ENCODE measurements at regions not wholly inside any gene's neighbourhood (a gene's known extent, or its start where the extent isn't known, plus 50 kb on each side); places are given as distances from the start of the nearest gene placed in this dataset.

DNA sequence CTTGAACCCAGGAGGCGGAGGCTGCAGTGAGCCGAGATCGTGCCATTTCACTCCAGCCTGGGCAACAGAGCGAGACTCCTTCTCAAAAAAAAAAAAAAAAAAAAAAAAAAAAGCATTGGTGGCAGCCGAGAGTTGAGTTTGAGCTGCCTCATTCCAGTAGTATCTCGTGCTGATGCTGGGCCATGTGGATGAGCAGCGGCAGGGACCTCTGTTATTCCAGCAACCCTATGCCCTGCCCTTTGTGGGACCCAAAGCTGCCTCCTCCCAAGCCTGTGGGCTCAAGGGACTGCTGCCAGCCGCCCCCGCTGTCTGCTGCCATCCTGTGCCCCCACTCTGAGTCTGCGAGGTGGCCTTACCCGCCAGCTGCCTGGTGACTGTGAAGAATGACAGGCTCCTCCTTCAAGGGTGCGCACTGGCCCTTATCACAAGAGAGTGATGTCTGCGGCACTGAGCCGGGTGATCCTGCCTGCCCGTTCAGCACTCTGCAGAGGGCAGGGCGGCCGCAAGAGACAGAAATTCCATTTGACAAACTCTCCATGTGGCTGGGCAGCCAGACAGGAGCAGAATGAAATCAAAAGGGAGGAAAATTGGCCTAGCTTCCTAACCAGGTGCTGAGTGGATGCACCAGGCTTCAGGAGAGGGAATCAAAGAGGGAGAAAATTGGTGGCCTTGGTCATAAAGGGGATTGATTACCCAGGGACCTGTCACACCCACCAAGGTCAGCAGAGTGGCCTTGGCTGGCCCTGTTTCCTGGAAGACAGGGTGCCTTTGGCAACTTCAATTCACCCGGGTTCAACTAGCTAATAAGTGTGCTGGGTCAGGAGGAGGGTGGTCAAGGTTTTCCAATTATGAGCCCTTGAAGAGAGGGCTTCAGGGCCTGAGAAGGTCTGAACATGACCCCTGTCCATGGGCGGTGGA is 65.3 kb upstream of the ZMIZ1 start:
- H3K27me3 Mint-ChIP-seq (ENCODE audit: low read depth) = peaks cover 12% of the 10 kb centered on the region
- no peaks in the 10 kb centered on the region for H3K9me3 Mint-ChIP-seq (ENCODE audit: low read depth)
- H3K4me1 Mint-ChIP-seq (ENCODE audit: low read depth) = no peaks in the 10 kb centered on the region
- H3K27ac Mint-ChIP-seq (ENCODE audit: unreplicated experiment) = no peak overlapping the region
- TF ChIP-seq, protein P1, sequence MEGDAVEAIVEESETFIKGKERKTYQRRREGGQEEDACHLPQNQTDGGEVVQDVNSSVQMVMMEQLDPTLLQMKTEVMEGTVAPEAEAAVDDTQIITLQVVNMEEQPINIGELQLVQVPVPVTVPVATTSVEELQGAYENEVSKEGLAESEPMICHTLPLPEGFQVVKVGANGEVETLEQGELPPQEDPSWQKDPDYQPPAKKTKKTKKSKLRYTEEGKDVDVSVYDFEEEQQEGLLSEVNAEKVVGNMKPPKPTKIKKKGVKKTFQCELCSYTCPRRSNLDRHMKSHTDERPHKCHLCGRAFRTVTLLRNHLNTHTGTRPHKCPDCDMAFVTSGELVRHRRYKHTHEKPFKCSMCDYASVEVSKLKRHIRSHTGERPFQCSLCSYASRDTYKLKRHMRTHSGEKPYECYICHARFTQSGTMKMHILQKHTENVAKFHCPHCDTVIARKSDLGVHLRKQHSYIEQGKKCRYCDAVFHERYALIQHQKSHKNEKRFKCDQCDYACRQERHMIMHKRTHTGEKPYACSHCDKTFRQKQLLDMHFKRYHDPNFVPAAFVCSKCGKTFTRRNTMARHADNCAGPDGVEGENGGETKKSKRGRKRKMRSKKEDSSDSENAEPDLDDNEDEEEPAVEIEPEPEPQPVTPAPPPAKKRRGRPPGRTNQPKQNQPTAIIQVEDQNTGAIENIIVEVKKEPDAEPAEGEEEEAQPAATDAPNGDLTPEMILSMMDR (IDR thresholded peaks at IDR 0.05) = no peak
- H3K36me3 Mint-ChIP-seq (ENCODE audit: low read depth) = no peaks in the 10 kb centered on the region
- no peak for DNase-seq (ENCODE audit: low spot score)
- no peak overlapping the region for H3K4me3 Mint-ChIP-seq (ENCODE audit: unreplicated experiment)

DNA sequence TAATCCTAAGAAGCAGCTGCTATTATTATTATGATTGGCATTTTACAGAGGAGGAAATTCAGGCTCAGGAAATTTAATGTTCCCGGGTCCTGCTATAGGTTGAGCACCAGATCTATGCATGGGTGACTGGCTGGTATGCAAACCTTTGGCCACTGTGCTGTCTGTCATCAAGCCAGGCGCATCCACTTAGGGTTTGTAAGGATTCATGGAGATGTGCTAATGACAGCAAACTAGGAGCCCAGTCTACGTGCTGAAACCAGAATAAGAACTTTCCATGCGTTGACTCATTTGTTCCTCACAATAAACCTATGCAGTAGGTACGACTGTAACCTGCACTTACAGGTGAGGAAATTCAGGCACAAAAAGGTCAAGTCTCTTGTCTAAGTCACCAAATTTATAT is 64.5 kb upstream of the ZMIZ1 start:
- TF ChIP-seq, protein P1 (IDR thresholded peaks at IDR 0.05) = no peak
- H3K27ac Mint-ChIP-seq (ENCODE audit: unreplicated experiment) = no peak overlapping the region
- DNase-seq (ENCODE audit: low spot score) = no peak
- H3K4me3 Mint-ChIP-seq (ENCODE audit: unreplicated experiment) = no peak overlapping the region
- peaks cover 13% of the 10 kb centered on the region for H3K27me3 Mint-ChIP-seq (ENCODE audit: low read depth)
- no peaks in the 10 kb centered on the region for H3K36me3 Mint-ChIP-seq (ENCODE audit: low read depth)
- H3K4me1 Mint-ChIP-seq (ENCODE audit: low read depth) = no peaks in the 10 kb centered on the region
- H3K9me3 Mint-ChIP-seq (ENCODE audit: low read depth) = no peaks in the 10 kb centered on the region

DNA sequence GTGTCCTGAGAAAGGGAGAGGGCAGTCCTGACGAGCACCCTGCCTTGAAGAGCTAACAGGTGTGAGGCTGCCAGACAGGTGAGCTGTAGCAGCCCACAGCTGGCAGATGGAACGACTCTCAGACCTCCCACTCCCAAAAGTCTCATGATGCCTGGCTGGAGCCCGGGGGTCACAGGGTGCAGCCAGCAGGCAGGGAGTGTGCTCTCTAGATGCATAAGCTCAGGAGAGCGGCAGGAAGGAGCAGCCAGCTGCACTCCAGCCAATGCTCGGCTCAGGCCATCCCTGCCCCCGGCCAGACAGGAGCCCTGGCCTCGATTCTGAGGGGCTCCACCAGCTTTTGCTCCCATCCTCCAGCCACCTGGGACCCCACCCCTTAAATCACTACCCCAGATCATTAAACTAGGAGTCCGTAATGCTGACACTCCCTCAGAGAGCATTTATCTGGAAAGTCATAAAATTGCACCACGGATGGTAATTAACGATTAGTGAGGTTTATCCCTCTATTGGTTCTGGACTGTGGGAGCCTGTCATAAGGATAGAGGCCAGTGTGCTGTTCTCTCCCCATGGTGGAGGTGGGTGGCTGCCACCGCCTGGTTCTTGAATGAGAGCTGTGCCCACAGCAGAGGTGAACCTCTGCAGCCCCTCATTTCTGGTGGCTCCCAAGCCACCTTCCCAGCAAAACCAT is 63.5 kb upstream of the ZMIZ1 start:
- Mint-ChIP-seq H3K4me1 (ENCODE audit: low read depth) (no peaks in the 10 kb centered on the region), H3K36me3 (ENCODE audit: low read depth) (no peaks in the 10 kb centered on the region), H3K9me3 (ENCODE audit: low read depth) (no peaks in the 10 kb centered on the region), H3K4me3 (ENCODE audit: unreplicated experiment) (no peak overlapping the region), H3K27ac (ENCODE audit: unreplicated experiment) (no peak overlapping the region), H3K27me3 (ENCODE audit: low read depth) (peaks cover 10% of the 10 kb centered on the region)
- TF ChIP-seq, protein P1 (IDR thresholded peaks at IDR 0.05) = no peak
- no peak for DNase-seq (ENCODE audit: low spot score)

DNA sequence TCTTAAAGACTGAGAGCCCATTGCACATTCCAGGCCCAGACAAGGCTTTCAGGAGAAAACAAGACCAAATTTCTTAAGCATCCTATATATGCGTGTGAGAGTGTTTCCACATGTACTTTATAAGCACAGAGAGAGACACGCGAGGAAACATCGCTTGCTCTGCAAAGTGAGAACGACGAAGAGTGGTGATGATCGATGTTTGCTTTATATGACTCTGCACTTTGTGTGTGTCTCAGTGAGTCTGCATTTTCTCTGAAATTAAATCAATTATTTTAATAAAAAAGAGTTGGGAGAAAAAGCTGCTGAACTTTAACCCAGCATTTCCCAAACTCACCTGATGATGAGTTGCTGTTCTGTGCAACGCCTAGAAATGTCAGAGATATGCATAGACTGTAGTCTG is 61.7 kb upstream of the ZMIZ1 start:
- TF ChIP-seq, protein P1 (IDR thresholded peaks at IDR 0.05) = no peak
- H3K27me3 Mint-ChIP-seq (ENCODE audit: low read depth) = peaks cover 6% of the 10 kb centered on the region
- H3K36me3 Mint-ChIP-seq (ENCODE audit: low read depth) = no peaks in the 10 kb centered on the region
- H3K27ac Mint-ChIP-seq (ENCODE audit: unreplicated experiment) = no peak overlapping the region
- no peaks in the 10 kb centered on the region for H3K4me1 Mint-ChIP-seq (ENCODE audit: low read depth)
- H3K9me3 Mint-ChIP-seq (ENCODE audit: low read depth) = no peaks in the 10 kb centered on the region
- no peak overlapping the region for H3K4me3 Mint-ChIP-seq (ENCODE audit: unreplicated experiment)
- no peak for DNase-seq (ENCODE audit: low spot score)

DNA sequence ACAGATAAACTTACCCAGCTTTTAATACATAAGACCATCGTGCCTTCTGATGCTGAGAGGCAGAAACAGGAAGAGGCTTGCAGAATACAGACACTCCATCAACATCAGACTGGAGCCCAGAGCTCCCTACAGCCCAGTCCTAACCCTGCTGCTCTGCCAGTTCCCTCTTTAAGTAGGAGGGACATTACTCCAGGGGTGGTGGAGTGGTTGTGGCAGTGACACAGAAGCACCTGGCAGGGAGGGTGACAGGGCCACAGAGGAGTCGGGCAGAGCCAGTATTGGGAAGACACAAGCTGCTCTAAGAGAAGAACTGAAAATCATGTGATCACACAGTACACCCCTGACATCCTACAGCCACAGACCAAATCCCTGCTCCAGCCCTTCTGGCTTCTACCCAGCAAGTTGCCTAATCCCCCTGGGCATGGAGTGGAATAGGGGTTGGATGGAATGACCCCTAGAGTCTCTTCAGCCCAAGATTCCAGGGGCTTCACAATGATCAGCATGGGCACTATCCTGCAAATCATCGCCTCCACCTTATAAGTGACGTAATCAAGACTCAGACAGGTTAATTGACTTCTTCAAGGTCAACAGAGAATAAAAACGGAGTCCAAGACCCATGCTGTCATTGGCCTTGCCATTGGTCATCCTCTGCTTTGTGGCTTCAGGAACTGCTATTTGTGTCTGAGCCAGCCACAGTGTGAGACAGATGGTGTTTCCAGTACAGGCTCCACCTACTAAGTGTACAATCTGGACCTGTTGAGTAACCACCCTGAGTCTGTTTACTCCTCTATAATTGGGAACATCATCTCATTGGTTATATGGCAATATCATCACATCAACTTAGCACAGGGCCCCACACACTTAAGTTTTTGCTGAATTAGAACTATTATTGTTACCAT is 61.1 kb upstream of the ZMIZ1 start:
- Mint-ChIP-seq H3K27ac (ENCODE audit: unreplicated experiment) (no peak overlapping the region), H3K9me3 (ENCODE audit: low read depth) (no peaks in the 10 kb centered on the region), H3K27me3 (ENCODE audit: low read depth) (peaks cover 9% of the 10 kb centered on the region), H3K4me3 (ENCODE audit: unreplicated experiment) (no peak overlapping the region), H3K36me3 (ENCODE audit: low read depth) (no peaks in the 10 kb centered on the region), H3K4me1 (ENCODE audit: low read depth) (no peaks in the 10 kb centered on the region)
- TF ChIP-seq, protein P1 (IDR thresholded peaks at IDR 0.05) = no peak
- DNase-seq (ENCODE audit: low spot score) = no peak
